SK-N-SH (cell line): ENCODE measurements at regions not wholly inside any gene's neighbourhood (a gene's known extent, or its start where the extent isn't known, plus 50 kb on each side); places are given as distances from the start of the nearest gene placed in this dataset.

Source experiments
- CTCF ChIA-PET: fragments of 300-600, 350-600 bp; formaldehyde crosslinking; extraction: SDS; loops from one replicate; lab custom pipeline; 2021; lab: Yijun Ruan, JAX
- POLR2A ChIA-PET: fragments of 350-600 bp; sonication (Branson Sonifier 250); formaldehyde crosslinking; extraction: SDS; loops from one replicate; lab custom pipeline; 2020; ENCODE audit warnings: antibody characterized with exemption, inconsistent platforms; lab: Yijun Ruan, JAX
- DNase-seq: peaks from one replicate; pipeline ENCODE4 v3.0.0; 2012
- H2AFZ ChIP-seq: fragments of 200-600 bp; sonication (generic); 2 replicates; pipeline ENCODE4 v1.8.1; 2016; ENCODE audit warnings: antibody characterized with exemption, mild to moderate bottlenecking, low read depth
- H3F3A ChIP-seq: fragments of 200-600 bp; sonication (generic); replicated peaks from 2 replicates; pipeline ENCODE3; 2016; ENCODE audit warnings: antibody characterized with exemption, mild to moderate bottlenecking; ENCODE audit not compliant: insufficient read depth
- H3K27ac ChIP-seq, 2 experiments: fragments of 200-500 bp in 1 of 2; fragments of 200-600 bp in 1 of 2; sonication (Bioruptor generic) in 1 of 2; sonication (generic), shearing (Covaris generic) in 1 of 2; 2 replicates each; pipeline versions ENCODE4 v1.5.1 to v1.6.1; 2014 to 2016; ENCODE audit warnings: low read depth in 2 of 2, inconsistent platforms in 1 of 2, low read length in 1 of 2, mild to moderate bottlenecking in 1 of 2, mixed read lengths in 1 of 2
- H3K27me3 ChIP-seq: fragments of 200-600 bp; sonication (generic), shearing (Covaris generic); 2 replicates; pipeline ENCODE4 v1.6.1; 2016; ENCODE audit warnings: mixed run types; ENCODE audit not compliant: insufficient read depth
- H3K36me3 ChIP-seq, 2 experiments: fragments of 200-500 bp in 1 of 2; fragments of 200-600 bp in 1 of 2; sonication (Bioruptor generic) in 1 of 2; sonication (generic) in 1 of 2; replicated peaks in 1 of 2; 2 replicates each; pipeline versions ENCODE3 to v1.5.1; 2014 to 2016; ENCODE audit warnings: low read length in 1 of 2, mild to moderate bottlenecking in 1 of 2; ENCODE audit not compliant: insufficient read depth in 2 of 2, control insufficient read depth in 1 of 2
- H3K4me1 ChIP-seq, 2 experiments: fragments of 200-500 bp in 1 of 2; fragments of 200-600 bp in 1 of 2; sonication (Bioruptor generic) in 1 of 2; sonication (generic), shearing (Covaris generic) in 1 of 2; 2 replicates each; pipeline versions ENCODE4 v1.5.1 to v1.6.1; 2014 to 2016; ENCODE audit warnings: low read depth in 1 of 2, low read length in 1 of 2, mixed run types in 1 of 2; ENCODE audit not compliant: insufficient read depth in 2 of 2, control insufficient read depth in 1 of 2
- H3K4me2 ChIP-seq: fragments of 200-600 bp; sonication (generic), shearing (Covaris generic); 2 replicates; pipeline ENCODE4 v1.6.1; 2017; ENCODE audit warnings: mixed run types
- H3K4me3 ChIP-seq, 2 experiments: fragments of 200-500 bp in 1 of 2; fragments of 200-600 bp in 1 of 2; sonication (Bioruptor generic) in 1 of 2; sonication (generic), shearing (Covaris generic) in 1 of 2; 2 replicates each; pipeline versions ENCODE4 v1.5.1 to v1.8.1; 2014 to 2016; ENCODE audit warnings: low read depth in 2 of 2, inconsistent platforms in 1 of 2, low read length in 1 of 2, mild to moderate bottlenecking in 1 of 2, mixed read lengths in 1 of 2, moderate library complexity in 1 of 2
- H3K79me2 ChIP-seq: fragments of 200-600 bp; sonication (generic); 2 replicates; pipeline ENCODE4 v1.8.1; 2017; ENCODE audit warnings: mild to moderate bottlenecking; ENCODE audit not compliant: insufficient read depth
- H3K9ac ChIP-seq: fragments of 200-600 bp; sonication (generic); 2 replicates; pipeline ENCODE4 v1.6.1; 2017; ENCODE audit warnings: mixed run types
- H3K9me2 ChIP-seq: fragments of 200-600 bp; sonication (generic); 2 replicates; pipeline ENCODE4 v1.6.1; 2017; ENCODE audit warnings: mixed run types
- H3K9me3 ChIP-seq: fragments of 200-600 bp; sonication (generic); 2 replicates; pipeline ENCODE4 v1.6.1; 2017; ENCODE audit warnings: mixed run types, mild to moderate bottlenecking, moderate library complexity
- H4K20me1 ChIP-seq: fragments of 200-600 bp; sonication (generic); 2 replicates; pipeline ENCODE4 v1.6.1; 2017; ENCODE audit warnings: mild to moderate bottlenecking, mixed run types; ENCODE audit not compliant: insufficient read depth
- CHD2 ChIP-seq: fragments of 150-350 bp; IDR thresholded peaks from 2 replicates; pipeline ENCODE4 v1.6.1; 2018; ENCODE audit warnings: low read length; ENCODE audit not compliant: partially characterized antibody
- CTCF ChIP-seq: fragments of 200-600 bp; sonication (generic); IDR thresholded peaks from 2 replicates; pipeline ENCODE4 v1.6.1; 2017; ENCODE audit warnings: antibody characterized with exemption, mild to moderate bottlenecking, moderate library complexity
- EZH2phosphoT487 ChIP-seq: fragments of 200-600 bp; sonication (generic); IDR thresholded peaks from 2 replicates; pipeline ENCODE4 v1.6.1; 2017; ENCODE audit warnings: low read depth, mixed run types, mild to moderate bottlenecking, antibody characterized with exemption, moderate library complexity, borderline replicate concordance
- IRF3 ChIP-seq: fragments of 150-350 bp; IDR thresholded peaks from 2 replicates; pipeline ENCODE4 v1.6.1; 2016; ENCODE audit warnings: mild to moderate bottlenecking, low read depth, low read length
- MAX ChIP-seq: IDR thresholded peaks from 2 replicates; pipeline ENCODE4 v1.4.0; 2012; ENCODE audit warnings: low read depth
- MEF2A ChIP-seq: IDR thresholded peaks from 2 replicates; pipeline ENCODE4 v1.4.0; 2012; ENCODE audit warnings: low read depth, borderline replicate concordance
- NFIC ChIP-seq: IDR thresholded peaks from 2 replicates; pipeline ENCODE4 v1.4.0; 2012; ENCODE audit warnings: borderline replicate concordance
- POLR2AphosphoS5 ChIP-seq: IDR thresholded peaks from 2 replicates; pipeline ENCODE4 v1.6.1; 2012; ENCODE audit warnings: low read depth, low read length
- REST ChIP-seq: IDR thresholded peaks from 2 replicates; pipeline ENCODE4 v1.6.1; 2012; ENCODE audit warnings: mild to moderate bottlenecking, low read depth, low read length, moderate library complexity
- SIN3A ChIP-seq: IDR thresholded peaks from 2 replicates; pipeline ENCODE4 v1.6.1; 2012; ENCODE audit warnings: low read depth, mild to moderate bottlenecking, low read length, moderate library complexity, borderline replicate concordance
- TEAD4 ChIP-seq: IDR thresholded peaks from 2 replicates; pipeline ENCODE4 v1.4.0; 2012; ENCODE audit warnings: mild to moderate bottlenecking, borderline replicate concordance; ENCODE audit not compliant: insufficient read depth
- USF1 ChIP-seq: IDR thresholded peaks from 2 replicates; pipeline ENCODE4 v1.4.0; 2012; ENCODE audit warnings: low read depth, borderline replicate concordance
- USF2 ChIP-seq: fragments of 150-350 bp; IDR thresholded peaks from 2 replicates; pipeline ENCODE4 v1.6.1; 2017; ENCODE audit warnings: antibody characterized with exemption, low read length, low read depth, borderline replicate concordance
- YY1 ChIP-seq: IDR thresholded peaks from 2 replicates; pipeline ENCODE4 v1.4.0; 2012; ENCODE audit warnings: low read depth, mild to moderate bottlenecking
- ZBTB33 ChIP-seq: IDR thresholded peaks from 2 replicates; pipeline ENCODE4 v1.4.0; 2012; ENCODE audit warnings: low read depth, borderline replicate concordance
- WGBS: methylation state at CpG from one replicate; pipeline ENCODE4 v1.1.6; 2017; ENCODE audit warnings: low lambda C conversion rate; 5-methylcytosine and 5-hydroxymethylcytosine counted together

- TF ChIP-seq USF1 (no peak), ZBTB33 (no peak), SIN3A (no peak), TEAD4 (no peak), POLR2AphosphoS5 (no peak), CHD2 (no peak), YY1 (no peak), EZH2phosphoT487 (no peak), MEF2A (no peak), CTCF (no peak)
These were observed 465.0 kb downstream of the TSHZ3 start (continued) for GRCh38 chr19:30884146-30884812.

- no peak overlapping the region for H3K9ac ChIP-seq
- no peak for DNase-seq
- H3K4me1 ChIP-seq = peaks cover 0 to 23% of the 10 kb centered on the region in 2 experiments; a peak in 1 of 4 replicates
- WGBS = 9% methylated on average over 3 of the region's 4 CpGs
- H3K27ac ChIP-seq = no peak overlapping the region
- CTCF ChIA-PET = interaction anchor here (0.6 to 0.9 kb wide), 3 partner anchors 10 to 200 kb away, joined by 3 read pairs; no protein-coding TSS in a partner anchor
- no peaks in the 10 kb centered on the region for H3K79me2 ChIP-seq
- H3K36me3 ChIP-seq = no peaks in the 10 kb centered on the region
- H4K20me1 ChIP-seq = no peaks in the 10 kb centered on the region
- H3K9me2 ChIP-seq = no peaks in the 10 kb centered on the region
- no peaks in the 10 kb centered on the region for H3K9me3 ChIP-seq
- POLR2A ChIA-PET = no interaction called here
- H3F3A ChIP-seq = no peaks in the 10 kb centered on the region
- no peak overlapping the region for H3K4me3 ChIP-seq
- H3K4me2 ChIP-seq = no peak overlapping the region
- H2AFZ ChIP-seq = no peak overlapping the region
- H3K27me3 ChIP-seq = no peaks in the 10 kb centered on the region
- TF ChIP-seq IRF3 (no peak), CTCF (no peak), REST (no peak), NFIC (no peak), USF2 (no peak), MAX (no peak)
These were observed 466.2 kb downstream of the TSHZ3 start for GRCh38 chr19:30883071-30883470.
